Epithelial cell of proximal tubule (primary cell): ENCODE measurements at regions not wholly inside any gene's neighbourhood (a gene's known extent, or its start where the extent isn't known, plus 50 kb on each side); places are given as distances from the start of the nearest gene placed in this dataset.
"Not testable (repeated sequence)": the region's sequence is repeated elsewhere in the genome, so short reads cannot be mapped to it uniquely, and the experiment has no call there.

Experiments
- DNase-seq: peaks from one replicate; pipeline ENCODE4 v3.0.0-alpha.2; 2011; ENCODE audit warnings: low read depth
- H3K4me3 ChIP-seq: 2 replicates; pipeline ENCODE4 v1.5.1; 2011; ENCODE audit warnings: low read depth, mild to moderate bottlenecking, low read length
- CTCF ChIP-seq: conservative IDR thresholded peaks from 2 replicates; pipeline ENCODE4 v1.5.1; 2012; ENCODE audit warnings: low read depth, mild to moderate bottlenecking, low read length

- H3K4me3 ChIP-seq: no peak overlapping the region
- no peak for DNase-seq
- no peak for TF ChIP-seq CTCF
Measured at GRCh38 chr10:80720549-80720948, 182.8 kb downstream of the SH2D4B start.

- not testable (repeated sequence) for DNase-seq, H3K4me3 ChIP-seq
Measured at GRCh38 chr10:80728354-80728753, 190.7 kb downstream of the SH2D4B start.

- no peak overlapping the region for H3K4me3 ChIP-seq
- TF ChIP-seq CTCF: no peak
- no peak for DNase-seq
Measured at GRCh38 chr10:80729896-80730295, 192.2 kb downstream of the SH2D4B start.

GRCh38 chr10:80730522-80730921 lies 192.8 kb downstream of the SH2D4B start:
- H3K4me3 ChIP-seq: no peak overlapping the region
- no peak for DNase-seq
- no peak for TF ChIP-seq CTCF

DNA sequence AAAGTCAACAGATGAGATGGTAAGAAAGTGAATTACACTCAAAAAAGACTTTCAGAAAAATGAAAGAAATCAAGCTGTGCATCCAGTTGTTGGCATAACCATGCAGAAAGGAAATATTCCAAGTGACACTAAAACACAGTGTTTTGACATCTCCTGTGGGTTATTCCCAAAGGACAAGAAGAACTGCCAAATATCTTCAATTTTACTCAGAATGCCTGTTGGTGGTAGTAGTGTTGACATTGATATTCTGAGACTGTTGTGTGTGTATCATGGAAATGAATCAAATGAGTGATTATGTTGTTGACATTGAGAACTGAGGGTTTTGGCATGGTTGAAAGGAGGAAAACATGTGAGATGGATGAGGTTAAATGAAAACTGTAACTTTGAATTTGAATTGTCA lies 196.9 kb downstream of the SH2D4B start:
- DNase-seq: no peak
- no peak overlapping the region for H3K4me3 ChIP-seq
- no peak for TF ChIP-seq CTCF

GRCh38 chr10:80737209-80737608 lies 199.5 kb downstream of the SH2D4B start:
- TF ChIP-seq CTCF: no peak
- DNase-seq: no peak
- H3K4me3 ChIP-seq: no peak overlapping the region

GRCh38 chr10:80739328-80739727 lies 201.6 kb downstream of the SH2D4B start:
- no peak for TF ChIP-seq CTCF
- DNase-seq: no peak

More at GRCh38 chr10:80739328-80739727, 201.6 kb downstream of the SH2D4B start:
- H3K4me3 ChIP-seq: no peak overlapping the region
